ENCODE measurements at regions not wholly inside any gene's neighbourhood (a gene's known extent, or its start where the extent isn't known, plus 50 kb on each side); places are given as distances from the start of the nearest gene placed in this dataset.
A peak's percentile ranks its signal among the peaks of the same experiment; 100 is the strongest.
"Not testable (repeated sequence)": the region's sequence is repeated elsewhere in the genome, so short reads cannot be mapped to it uniquely, and the experiment has no call there.

GRCh38 chrY:17716329-17717043 is 163.5 kb downstream of the CDY2B start:
- H3K4me3 ChIP-seq; H3K27me3 ChIP-seq; H3K4me1 ChIP-seq; H3K9me3 ChIP-seq; H3K27ac ChIP-seq; ATAC-seq (ENCODE audit: low FRiP score in 2 of 2); H3K36me3 ChIP-seq; DNase-seq: not testable (repeated sequence)
- WGBS, 2 donors = no CpG with 5 or more reads among the region's 2 CpGs

- not testable (repeated sequence) for H3K9me3 ChIP-seq; H3K27ac ChIP-seq; H3K4me3 ChIP-seq; H3K4me1 ChIP-seq; DNase-seq; H3K36me3 ChIP-seq; ATAC-seq (ENCODE audit: low FRiP score in 2 of 2); H3K27me3 ChIP-seq
These were observed 212.0 kb downstream of the CDY2B start for GRCh38 chrY:17668037-17668436.

GRCh38 chrY:17643052-17643451 is 237.0 kb downstream of the CDY2B start:
- not testable (repeated sequence) for H3K9me3 ChIP-seq; H3K27ac ChIP-seq; ATAC-seq (ENCODE audit: low FRiP score in 2 of 2); H3K27me3 ChIP-seq; H3K4me1 ChIP-seq; DNase-seq; H3K4me3 ChIP-seq; H3K36me3 ChIP-seq
- WGBS, 2 donors = no CpG with 5 or more reads among the region's 4 CpGs

GRCh38 chrY:17634484-17634883 is 245.5 kb downstream of the CDY2B start:
- ATAC-seq (ENCODE audit: low FRiP score in 2 of 2); H3K4me1 ChIP-seq; H3K27ac ChIP-seq; H3K27me3 ChIP-seq; H3K36me3 ChIP-seq; H3K4me3 ChIP-seq; H3K9me3 ChIP-seq; DNase-seq: not testable (repeated sequence)
- no CpG with 5 or more reads among the region's 3 CpGs for WGBS, 2 donors

GRCh38 chrY:17611256-17611655 is 268.8 kb downstream of the CDY2B start:
- not testable (repeated sequence) for H3K4me1 ChIP-seq; H3K27me3 ChIP-seq; ATAC-seq (ENCODE audit: low FRiP score in 2 of 2); DNase-seq; H3K9me3 ChIP-seq; H3K36me3 ChIP-seq; H3K27ac ChIP-seq; H3K4me3 ChIP-seq
- WGBS, 2 donors = no CpG with 5 or more reads among the region's 8 CpGs

- DNase-seq; H3K4me3 ChIP-seq; H3K4me1 ChIP-seq; ATAC-seq (ENCODE audit: low FRiP score in 2 of 2); H3K27ac ChIP-seq; H3K27me3 ChIP-seq; H3K36me3 ChIP-seq; H3K9me3 ChIP-seq: not testable (repeated sequence)
- WGBS, 2 donors = no CpG with 5 or more reads among the region's 10 CpGs
These were observed 269.4 kb downstream of the CDY2B start for GRCh38 chrY:17610649-17611048.

GRCh38 chrY:17607150-17607549 is 272.9 kb downstream of the CDY2B start:
- H3K27ac ChIP-seq; ATAC-seq (ENCODE audit: low FRiP score in 2 of 2); H3K27me3 ChIP-seq; H3K36me3 ChIP-seq; DNase-seq; H3K4me1 ChIP-seq; H3K9me3 ChIP-seq; H3K4me3 ChIP-seq: not testable (repeated sequence)
- no CpG with 5 or more reads among the region's 4 CpGs for WGBS, 2 donors

GRCh38 chrY:17599263-17599662 is 280.8 kb downstream of the CDY2B start:
- not testable (repeated sequence) for H3K27me3 ChIP-seq; H3K27ac ChIP-seq; H3K9me3 ChIP-seq; H3K4me1 ChIP-seq; ATAC-seq (ENCODE audit: low FRiP score in 2 of 2); DNase-seq; H3K36me3 ChIP-seq; H3K4me3 ChIP-seq
- no CpG with 5 or more reads among the region's 4 CpGs for WGBS, 2 donors

GRCh38 chrY:17593748-17594147 is 286.3 kb downstream of the CDY2B start:
- H3K9me3 ChIP-seq; H3K4me1 ChIP-seq; ATAC-seq (ENCODE audit: low FRiP score in 2 of 2); H3K36me3 ChIP-seq; H3K27ac ChIP-seq; H3K4me3 ChIP-seq; DNase-seq; H3K27me3 ChIP-seq: not testable (repeated sequence)
- no CpG with 5 or more reads among the region's 5 CpGs for WGBS, 2 donors

- H3K4me3 ChIP-seq, H3K27ac ChIP-seq, H3K27me3 ChIP-seq, H3K4me1 ChIP-seq, DNase-seq, H3K36me3 ChIP-seq, H3K9me3 ChIP-seq: not testable (repeated sequence)
- ATAC-seq (ENCODE audit: low FRiP score in 2 of 2) = peak in 1 of 2 donors; percentile 45
- WGBS, 2 donors = no CpG with 5 or more reads among the region's 23 CpGs
These were observed 300.0 kb downstream of the CDY2B start for GRCh38 chrY:17579956-17580519.

- H3K9me3 ChIP-seq, H3K4me1 ChIP-seq, H3K27me3 ChIP-seq, H3K36me3 ChIP-seq, H3K27ac ChIP-seq: not testable (repeated sequence)
- DNase-seq = peak in 1 of 2 donors; percentile 12
- H3K4me3 ChIP-seq = peak overlapping the region in 2 of 4 donors; percentile 25 to 40
- no CpG with 5 or more reads among the region's 43 CpGs for WGBS, 2 donors
- ATAC-seq (ENCODE audit: low FRiP score in 2 of 2) = peak in 1 of 2 donors; percentile 93
These were observed 300.7 kb downstream of the CDY2B start for GRCh38 chrY:17579131-17579955.

- no CpG with 5 or more reads among the region's 21 CpGs for WGBS, 2 donors
These were observed 316.9 kb downstream of the CDY2B start for GRCh38 chrY:17563114-17563513.

More at GRCh38 chrY:17563114-17563513, 316.9 kb downstream of the CDY2B start:
- DNase-seq; H3K4me1 ChIP-seq; H3K27me3 ChIP-seq; H3K4me3 ChIP-seq; H3K9me3 ChIP-seq; H3K27ac ChIP-seq; ATAC-seq (ENCODE audit: low FRiP score in 2 of 2); H3K36me3 ChIP-seq: not testable (repeated sequence)

Measured in upper lobe of left lung (tissue), 6 donors.